Middle frontal gyrus (tissue), 1 donor: ENCODE measurements at regions not wholly inside any gene's neighbourhood (a gene's known extent, or its start where the extent isn't known, plus 50 kb on each side); places are given as distances from the start of the nearest gene placed in this dataset.

Experiments used
- DNase-seq: peaks from one replicate; pipeline ENCODE4 v3.0.0-alpha.2; 2015; ENCODE audit warnings: low spot score; ENCODE audit errors: extremely low spot score

- no peak for DNase-seq
These were observed 400.1 kb upstream of the DDHD1 start for GRCh38 chr14:53553221-53553620.

GRCh38 chr14:53551862-53552261, 398.7 kb upstream of the DDHD1 start:
- no peak for DNase-seq

DNA sequence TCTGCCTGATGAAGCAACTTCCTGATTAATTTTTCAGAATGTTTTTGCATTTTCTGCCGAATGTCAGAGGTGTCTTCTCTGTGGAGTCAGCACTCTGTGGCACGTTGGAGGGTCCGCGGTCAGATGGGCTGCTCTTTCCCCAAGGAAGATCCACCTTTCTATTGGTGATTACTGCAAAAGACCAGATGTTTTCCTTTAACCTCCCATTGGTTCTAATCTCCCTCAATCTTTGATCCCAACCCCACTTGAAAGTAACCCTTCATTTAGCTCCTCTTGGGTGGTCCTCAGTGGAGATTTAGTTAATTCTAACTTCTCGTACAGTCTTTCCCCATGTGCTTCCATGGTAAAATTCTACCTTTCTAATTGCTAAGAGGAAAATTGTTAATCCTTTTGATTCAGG, 397.7 kb upstream of the DDHD1 start:
- no peak for DNase-seq

DNA sequence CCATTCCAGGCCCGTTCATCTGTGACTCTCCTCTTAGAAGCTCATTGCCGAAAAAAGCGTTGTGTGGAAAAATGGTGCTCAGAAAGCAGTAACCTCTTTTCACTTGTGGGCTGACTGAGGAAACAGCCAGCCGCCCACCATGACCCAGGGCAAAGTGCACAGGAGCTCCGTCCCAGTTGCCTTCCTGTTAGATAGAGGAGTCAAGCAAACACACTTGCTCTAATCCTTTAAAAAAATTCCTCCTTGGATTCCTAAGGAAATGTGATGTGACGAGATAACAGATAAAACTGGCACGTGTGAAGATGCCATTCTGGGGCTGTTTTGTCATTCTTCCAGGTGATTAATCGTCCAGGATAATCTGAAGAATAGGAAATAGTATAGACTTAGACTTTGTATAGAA, 396.8 kb upstream of the DDHD1 start:
- DNase-seq = no peak

DNA sequence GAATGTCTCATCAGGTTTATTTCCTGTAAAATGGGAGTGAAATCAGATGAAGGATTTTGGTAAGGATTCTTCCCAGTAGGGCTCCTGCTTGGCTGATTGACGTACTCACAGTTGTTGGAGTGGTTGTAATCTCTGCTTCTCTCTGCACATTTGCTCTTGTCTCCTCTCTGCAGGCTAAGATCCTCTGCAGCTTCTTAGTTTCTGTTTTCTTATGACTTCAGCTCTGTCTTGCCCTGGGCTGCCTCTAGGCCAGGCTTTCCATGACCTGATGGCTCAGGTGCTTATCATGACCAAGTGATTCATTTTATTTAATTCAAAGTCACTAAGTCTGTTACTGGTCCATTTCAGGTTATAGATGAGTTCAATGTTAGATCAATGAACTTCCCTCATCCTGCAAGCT, 394.5 kb upstream of the DDHD1 start:
- no peak for DNase-seq

GRCh38 chr14:53545217-53545616, 392.1 kb upstream of the DDHD1 start:
- no peak for DNase-seq

GRCh38 chr14:53542732-53543131, 389.6 kb upstream of the DDHD1 start:
- no peak for DNase-seq

- no peak for DNase-seq
These were observed 388.3 kb upstream of the DDHD1 start for GRCh38 chr14:53541411-53541810.

DNA sequence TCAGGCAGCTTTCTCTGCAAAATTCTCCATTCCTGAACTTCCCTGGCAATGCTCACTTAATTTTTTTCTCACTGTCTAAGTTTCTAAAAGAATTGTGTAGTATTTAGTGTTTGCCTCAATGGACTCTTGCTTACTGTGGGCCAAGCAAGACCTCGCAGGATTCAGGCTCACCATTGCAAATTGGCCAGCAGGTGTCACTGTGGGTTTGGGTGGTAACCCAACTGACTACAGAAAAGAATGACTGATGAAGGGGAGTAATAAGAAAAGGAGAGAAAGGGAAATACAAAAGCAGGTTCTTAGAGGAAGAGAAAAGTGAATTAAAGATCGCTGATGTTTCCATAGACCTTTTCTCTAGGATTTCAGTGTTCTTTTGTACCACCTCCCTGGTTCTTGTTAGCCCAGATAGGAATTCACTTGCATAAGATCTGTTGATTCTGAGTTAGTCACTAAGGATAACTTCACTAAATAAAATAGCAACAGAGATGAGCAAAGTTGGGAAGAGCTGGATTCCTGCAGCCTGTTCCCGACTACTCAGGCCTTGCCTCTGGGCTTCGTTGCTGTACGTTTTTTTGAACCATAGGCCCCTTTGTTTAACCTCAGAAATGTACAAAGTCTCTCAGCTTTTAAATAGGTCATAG, 386.5 kb upstream of the DDHD1 start:
- DNase-seq = peak; percentile 72

DNA sequence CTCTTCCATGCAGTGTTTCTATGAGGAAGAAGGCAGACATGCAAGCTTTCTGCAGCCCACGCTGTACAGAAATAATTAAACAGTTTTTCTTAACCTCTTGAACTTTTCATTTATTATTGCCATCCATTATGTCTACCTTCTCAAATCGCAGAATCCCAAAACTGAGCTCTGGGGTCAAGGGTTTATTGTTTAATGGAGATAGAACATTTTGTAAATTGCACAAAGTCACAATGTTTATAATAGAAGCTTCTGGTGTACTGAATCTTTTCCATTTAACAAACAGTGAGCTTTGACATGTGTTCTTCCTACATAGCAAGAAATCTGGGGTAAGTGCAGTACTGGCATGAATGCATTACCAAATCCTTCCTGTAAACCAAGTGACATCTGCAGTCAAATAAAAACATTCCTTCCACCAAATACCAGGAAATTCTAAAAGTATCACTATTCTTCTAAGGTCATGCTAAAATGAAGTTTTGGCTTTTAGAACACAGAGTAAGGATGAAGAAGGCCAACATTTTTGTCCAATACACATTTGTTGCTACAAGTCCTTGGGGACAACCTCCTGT, 385.3 kb upstream of the DDHD1 start:
- DNase-seq = no peak

GRCh38 chr14:53537422-53538315, 384.5 kb upstream of the DDHD1 start:
- no peak for DNase-seq

GRCh38 chr14:53536446-53536845, 383.3 kb upstream of the DDHD1 start:
- DNase-seq = no peak

- no peak for DNase-seq
These were observed 381.7 kb upstream of the DDHD1 start for GRCh38 chr14:53534841-53535240.

DNA sequence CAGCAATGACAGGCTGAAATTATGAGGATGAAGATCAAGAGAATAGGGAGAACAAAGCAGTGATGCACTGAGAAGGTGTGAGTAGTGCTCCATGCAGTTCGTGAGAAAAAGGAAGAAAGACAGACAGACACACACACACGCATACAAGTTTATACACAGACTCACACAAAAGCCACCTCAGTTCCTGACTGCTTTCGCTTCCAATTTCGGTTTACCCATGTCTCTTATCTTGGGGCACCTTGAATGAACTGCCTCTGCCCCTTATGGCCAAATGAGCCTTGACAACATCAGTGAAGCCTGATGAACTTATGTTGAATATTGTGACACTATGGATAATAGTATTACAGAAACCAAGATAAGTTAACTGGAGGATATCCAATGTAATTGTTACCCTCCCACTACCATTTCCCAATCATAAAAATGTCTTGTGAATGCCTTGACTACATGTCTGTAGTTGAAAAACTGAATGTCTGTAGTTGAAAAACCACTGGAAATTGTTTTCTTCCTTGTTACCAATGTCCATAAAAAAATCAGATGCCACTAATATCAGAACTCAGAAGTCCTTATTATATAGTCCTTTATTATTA, 380.4 kb upstream of the DDHD1 start:
- no peak for DNase-seq

DNA sequence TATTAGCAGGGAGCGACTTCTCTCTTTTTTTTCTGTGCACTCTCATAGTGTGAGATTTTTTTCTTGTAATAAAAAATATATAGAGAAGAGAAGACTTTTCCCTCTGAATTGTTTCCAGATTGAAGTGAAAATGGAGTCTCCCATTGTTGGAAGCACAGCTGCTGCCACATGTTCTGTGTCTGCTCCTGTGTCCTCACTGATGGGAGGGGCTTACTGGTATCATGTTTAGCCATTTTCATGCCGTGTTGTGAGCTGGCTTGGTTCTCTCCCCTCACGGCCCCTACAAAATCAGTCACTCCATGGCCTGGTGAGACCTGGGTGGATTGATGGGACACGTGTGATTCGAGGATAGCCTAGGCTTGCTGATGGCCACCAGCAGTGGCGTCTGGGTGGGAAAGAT, 379.7 kb upstream of the DDHD1 start:
- DNase-seq = no peak

- DNase-seq = no peak
These were observed 378.6 kb upstream of the DDHD1 start for GRCh38 chr14:53531730-53532129.

- no peak for DNase-seq
These were observed 378.0 kb upstream of the DDHD1 start for GRCh38 chr14:53531156-53531555.

GRCh38 chr14:53529519-53529918, 376.4 kb upstream of the DDHD1 start:
- no peak for DNase-seq

GRCh38 chr14:53528185-53528671, 375.1 kb upstream of the DDHD1 start:
- DNase-seq = no peak

DNA sequence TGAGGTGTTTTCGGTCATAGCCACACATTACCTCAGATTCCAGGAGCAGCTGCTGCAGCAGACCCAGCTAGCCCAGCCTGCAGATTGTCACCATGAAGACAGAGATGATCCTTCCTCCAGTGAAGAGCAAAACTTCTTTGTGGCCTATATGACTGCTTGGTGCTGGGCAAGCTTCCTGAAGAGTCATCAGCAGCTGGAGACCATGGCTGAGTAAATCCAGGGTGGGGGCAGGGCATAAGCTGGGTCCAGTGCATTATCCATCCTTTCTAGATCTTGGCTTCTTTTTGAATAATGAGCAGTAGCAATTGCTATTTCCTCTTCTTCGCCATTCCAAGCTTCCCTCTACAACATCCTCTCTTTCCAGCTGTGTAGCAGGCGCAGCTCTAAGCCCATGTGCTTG, 373.1 kb upstream of the DDHD1 start:
- no peak for DNase-seq

DNA sequence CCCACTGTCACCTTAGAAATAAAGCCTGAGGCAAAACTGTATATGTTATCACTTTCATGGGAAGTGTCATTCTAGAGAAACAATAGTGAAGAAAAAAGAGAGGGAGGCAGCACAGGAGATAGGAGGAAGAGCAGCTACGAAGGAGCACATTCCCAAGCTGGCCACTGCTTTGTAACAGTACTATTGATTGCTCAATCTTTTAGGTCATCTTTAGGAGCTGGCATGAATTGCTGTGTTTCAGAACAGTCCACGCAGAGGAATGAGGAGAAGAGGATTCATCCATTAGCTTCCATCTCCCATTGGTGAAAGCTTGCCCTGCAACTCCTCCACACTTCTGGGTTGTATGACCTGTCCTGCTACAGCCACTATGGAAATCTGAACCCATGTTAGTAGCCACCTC, 372.5 kb upstream of the DDHD1 start:
- no peak for DNase-seq

- no peak for DNase-seq
These were observed 371.3 kb upstream of the DDHD1 start for GRCh38 chr14:53524391-53524790.
